Vagina (tissue), 2 donors: ENCODE measurements at regions not wholly inside any gene's neighbourhood (a gene's known extent, or its start where the extent isn't known, plus 50 kb on each side); places are given as distances from the start of the nearest gene placed in this dataset.

Source experiments
- CTCF ChIP-seq, 3 experiments: fragments of 450-650 bp in 2 of 3; fragments of 200-600 bp in 1 of 3; sonication (generic) in 1 of 3; IDR thresholded peaks; one replicate each; pipeline ENCODE4 v1.5.1; 2017 to 2019; ENCODE audit warnings: antibody characterized with exemption in 3 of 3, mild to moderate bottlenecking in 2 of 3, moderate library complexity in 2 of 3
- POLR2A ChIP-seq, 2 donors: fragments of 450-650 bp; IDR thresholded peaks; one replicate each; pipeline ENCODE4 v1.6.1; 2017; ENCODE audit warnings: antibody characterized with exemption in 2 of 2, mild to moderate bottlenecking in 2 of 2, moderate library complexity in 2 of 2

GRCh38 chr3:33962396-33962795, 164.0 kb downstream of the PDCD6IP start:
- TF ChIP-seq CTCF (IDR thresholded peaks at IDR 0.05), result no peak
- TF ChIP-seq POLR2A (IDR thresholded peaks at IDR 0.05), result no peak
